Uterus (tissue), 3 donors: ENCODE measurements at regions not wholly inside any gene's neighbourhood (a gene's known extent, or its start where the extent isn't known, plus 50 kb on each side); places are given as distances from the start of the nearest gene placed in this dataset.

Source experiments
- DNase-seq, 2 donors: peaks; one replicate each; pipeline ENCODE4 v3.0.0-alpha.2; 2019 to 2020
- H3K27ac ChIP-seq, 2 donors: fragments of 200-600 bp; sonication (generic); 1 replicate in 1 of 2; 2 replicates in 1 of 2; pipeline ENCODE4 v1.5.1; 2016 to 2018
- H3K27me3 ChIP-seq, 2 donors: fragments of 200-600 bp; sonication (generic); one replicate each; pipeline ENCODE4 v1.5.1; 2018 to 2019; ENCODE audit warnings: control low read depth in 1 of 2
- H3K36me3 ChIP-seq, 2 donors: fragments of 200-600 bp; sonication (generic); one replicate each; pipeline ENCODE4 v1.5.1; 2019; ENCODE audit warnings: control low read depth in 1 of 2
- H3K4me1 ChIP-seq, 2 donors: fragments of 200-600 bp; sonication (generic); one replicate each; pipeline ENCODE4 v1.5.1; 2018 to 2019; ENCODE audit warnings: control low read depth in 1 of 2
- H3K4me3 ChIP-seq, 2 donors: fragments of 200-600 bp; sonication (generic); 1 replicate in 1 of 2; 2 replicates in 1 of 2; pipeline ENCODE4 v1.5.1; 2018 to 2019; ENCODE audit warnings: mild to moderate bottlenecking in 1 of 2
- H3K9me3 ChIP-seq, 2 donors: fragments of 200-600 bp; sonication (generic); one replicate each; pipeline ENCODE4 v1.5.1; 2019; ENCODE audit warnings: control low read depth in 1 of 2
- CTCF ChIP-seq, 4 experiments: fragments of 200-600 bp in 2 of 4; fragments of 450-650 bp in 2 of 4; sonication (generic) in 2 of 4; IDR thresholded peaks; one replicate each; pipeline ENCODE4 v1.5.1; 2016 to 2019; ENCODE audit warnings: antibody characterized with exemption in 4 of 4, mild to moderate bottlenecking in 2 of 4, moderate library complexity in 1 of 4
- POLR2A ChIP-seq, 2 donors: fragments of 450-650 bp; IDR thresholded peaks; one replicate each; pipeline ENCODE4 v1.6.1; 2016; ENCODE audit warnings: antibody characterized with exemption in 2 of 2, mild to moderate bottlenecking in 1 of 2, moderate library complexity in 1 of 2
- intact Hi-C: fragments of 100-400 bp; cut with DNase I; formaldehyde crosslinking; loops from one replicate; pipeline ENCODE4 v1.15.1; 2023; ENCODE audit warnings: low total_unique reads
- donor health status: DM: yes; HTN: yes; CAD: no.

- intact Hi-C loops: no loop called here
- no peak for TF ChIP-seq POLR2A (IDR thresholded peaks at IDR 0.05)
- no peak for TF ChIP-seq CTCF (IDR thresholded peaks at IDR 0.05)
Observed at GRCh38 chr14:84770030-84770429, 759.9 kb upstream of the FLRT2 start.

DNA sequence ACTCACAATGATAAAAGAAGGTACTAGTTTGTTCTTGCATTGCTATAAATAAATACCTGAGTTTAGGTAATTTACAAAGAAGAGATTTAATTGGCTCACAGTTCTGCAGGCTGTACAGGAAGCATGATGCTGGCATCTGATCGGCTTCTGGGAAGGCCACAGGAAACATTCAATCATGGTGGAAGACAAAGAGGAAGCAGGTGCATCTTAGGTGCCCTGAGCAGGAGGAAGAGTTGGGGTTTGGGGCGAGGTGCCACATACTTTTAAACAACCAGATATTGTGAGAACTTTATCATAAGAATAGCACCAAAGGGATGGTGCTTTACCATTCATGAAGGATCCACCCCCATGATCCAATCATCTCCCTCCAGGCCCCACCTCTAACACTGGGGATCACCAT is 752.6 kb upstream of the FLRT2 start:
- Histone ChIP-seq H3K4me3 (no peak overlapping the region), H3K9me3 (no peaks in the 10 kb centered on the region), H3K27me3 (no peaks in the 10 kb centered on the region), H3K27ac (no peak overlapping the region), H3K36me3 (no peaks in the 10 kb centered on the region), H3K4me1 (no peaks in the 10 kb centered on the region)
- intact Hi-C loops: no loop called here
- DNase-seq: no peak
- no peak for TF ChIP-seq POLR2A (IDR thresholded peaks at IDR 0.05)
- TF ChIP-seq CTCF (IDR thresholded peaks at IDR 0.05): no peak

More at GRCh38 chr14:84770030-84770429, 759.9 kb upstream of the FLRT2 start:
- Histone ChIP-seq H3K27ac (no peak overlapping the region), H3K4me1 (no peaks in the 10 kb centered on the region), H3K9me3 (no peaks in the 10 kb centered on the region), H3K27me3 (no peaks in the 10 kb centered on the region), H3K4me3 (no peak overlapping the region), H3K36me3 (no peaks in the 10 kb centered on the region)
- no peak for DNase-seq

- no peaks in the 10 kb centered on the region for H3K9me3 ChIP-seq
- H3K27me3 ChIP-seq: no peaks in the 10 kb centered on the region
- TF ChIP-seq POLR2A (IDR thresholded peaks at IDR 0.05) (no peak), CTCF (IDR thresholded peaks at IDR 0.05) (no peak)
- DNase-seq: no peak
- H3K4me3 ChIP-seq: no peak overlapping the region
- H3K4me1 ChIP-seq: no peaks in the 10 kb centered on the region
- no peaks in the 10 kb centered on the region for H3K36me3 ChIP-seq
- intact Hi-C loops: no loop called here
- H3K27ac ChIP-seq: no peak overlapping the region
Observed at GRCh38 chr14:84782902-84783301, 747.0 kb upstream of the FLRT2 start.

DNA sequence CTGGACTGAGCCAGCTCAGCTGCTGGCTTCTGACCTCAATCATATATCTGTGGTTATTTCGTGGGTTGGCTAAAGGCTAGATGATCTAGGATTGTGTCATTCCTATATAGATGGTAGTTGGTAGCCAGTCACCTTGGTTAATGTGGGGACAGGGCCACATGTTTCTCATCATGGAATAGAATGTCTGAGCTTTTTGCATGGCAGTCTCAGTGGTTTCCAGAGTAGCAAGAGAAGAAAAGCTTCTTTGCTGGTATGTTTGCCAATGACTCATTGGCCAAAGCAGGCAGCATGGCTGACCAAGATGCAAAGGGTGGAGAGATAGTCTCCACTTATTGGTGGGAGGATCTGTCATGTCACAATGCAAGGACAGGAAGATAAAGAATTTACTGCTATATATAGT is 746.4 kb upstream of the FLRT2 start:
- TF ChIP-seq CTCF (IDR thresholded peaks at IDR 0.05): no peak
- no peak for TF ChIP-seq POLR2A (IDR thresholded peaks at IDR 0.05)

DNA sequence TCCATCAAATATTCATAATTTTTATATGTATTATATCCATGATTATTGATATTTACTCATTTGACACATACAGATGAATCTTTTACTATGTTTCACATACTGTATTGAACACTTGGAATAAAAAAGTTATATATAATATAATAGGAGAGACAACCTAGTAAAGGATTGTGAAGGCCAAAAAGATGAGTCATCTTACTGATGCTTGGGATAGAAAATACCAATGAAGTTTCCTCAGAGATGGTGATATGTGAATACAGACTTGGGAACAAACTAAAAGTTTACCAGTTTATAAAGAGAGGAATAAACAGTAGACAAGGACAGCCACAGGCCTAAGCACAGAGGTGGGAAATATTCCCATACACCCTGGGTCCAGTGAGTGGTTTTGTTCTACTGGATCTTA is 743.9 kb upstream of the FLRT2 start:
- Histone ChIP-seq H3K4me1 (no peaks in the 10 kb centered on the region), H3K9me3 (no peaks in the 10 kb centered on the region), H3K36me3 (no peaks in the 10 kb centered on the region), H3K4me3 (no peak overlapping the region), H3K27me3 (no peaks in the 10 kb centered on the region), H3K27ac (no peak overlapping the region)
- intact Hi-C loops: no loop called here
- no peak for DNase-seq
- TF ChIP-seq CTCF (IDR thresholded peaks at IDR 0.05) (no peak), POLR2A (IDR thresholded peaks at IDR 0.05) (no peak)

More for the DNA sequence above, 746.4 kb upstream of the FLRT2 start:
- intact Hi-C loops: no loop called here
- H3K27me3 ChIP-seq: no peaks in the 10 kb centered on the region
- H3K27ac ChIP-seq: no peak overlapping the region
- no peaks in the 10 kb centered on the region for H3K4me1 ChIP-seq
- H3K36me3 ChIP-seq: no peaks in the 10 kb centered on the region
- no peak overlapping the region for H3K4me3 ChIP-seq
- no peaks in the 10 kb centered on the region for H3K9me3 ChIP-seq
- no peak for DNase-seq
